HEK293 (cell line): ENCODE measurements at regions not wholly inside any gene's neighbourhood (a gene's known extent, or its start where the extent isn't known, plus 50 kb on each side); places are given as distances from the start of the nearest gene placed in this dataset.

Experiments used
- PBX3 ChIP-seq: sonication (generic); formaldehyde crosslinking; IDR thresholded peaks from 2 replicates; pipeline ENCODE4 v1.8.1; 2022; ENCODE audit warnings: mild to moderate bottlenecking, moderate library complexity, missing genetic modification reagents
- SETDB1 ChIP-seq: IDR thresholded peaks from one replicate; pipeline ENCODE4 v1.6.1; 2017; ENCODE audit warnings: mild to moderate bottlenecking, low read length, moderate library complexity, mixed read lengths; ENCODE audit not compliant: insufficient read length
- TCF7L2 ChIP-seq: IDR thresholded peaks from 2 replicates; pipeline ENCODE4 v1.6.1; 2011; ENCODE audit warnings: low read depth, mild to moderate bottlenecking, inconsistent platforms, low read length, moderate library complexity, borderline replicate concordance
- YY1 ChIP-seq: fragments of 450-650 bp; formaldehyde crosslinking; IDR thresholded peaks from 2 replicates; pipeline ENCODE4 v1.5.1; 2018; ENCODE audit warnings: missing biosample characterization, missing genetic modification characterization
- ZNF24 ChIP-seq: fragments of 450-650 bp; formaldehyde crosslinking; IDR thresholded peaks from 2 replicates; pipeline ENCODE4 v1.5.1; 2016; ENCODE audit warnings: missing biosample characterization, missing genetic modification characterization
- ZNF776 ChIP-seq: fragments of 450-650 bp; formaldehyde crosslinking; IDR thresholded peaks from 2 replicates; pipeline ENCODE4 v1.5.0; 2017; ENCODE audit warnings: missing biosample characterization, missing genetic modification characterization, borderline replicate concordance
- ZNF791 ChIP-seq: fragments of 450-650 bp; formaldehyde crosslinking; IDR thresholded peaks from 2 replicates; pipeline ENCODE4 v1.5.1; 2016; ENCODE audit warnings: missing biosample characterization, missing genetic modification characterization
- TF ChIP-seq, protein P1 (sequence below): fragments of 450-650 bp; formaldehyde crosslinking; IDR thresholded peaks from 2 replicates; pipeline ENCODE4 v1.5.1; 2016; ENCODE audit warnings: missing biosample characterization, missing genetic modification characterization
- TF ChIP-seq, protein P2 (sequence below): fragments of 450-650 bp; formaldehyde crosslinking; IDR thresholded peaks from 2 replicates; pipeline ENCODE4 v1.5.1; 2016; ENCODE audit warnings: missing biosample characterization, missing genetic modification characterization
- TF ChIP-seq, protein P3 (sequence below): fragments of 450-650 bp; formaldehyde crosslinking; IDR thresholded peaks from 2 replicates; pipeline ENCODE4 v1.5.1; 2016; ENCODE audit warnings: missing biosample characterization, missing genetic modification characterization, low read depth

- TF ChIP-seq, protein P1, sequence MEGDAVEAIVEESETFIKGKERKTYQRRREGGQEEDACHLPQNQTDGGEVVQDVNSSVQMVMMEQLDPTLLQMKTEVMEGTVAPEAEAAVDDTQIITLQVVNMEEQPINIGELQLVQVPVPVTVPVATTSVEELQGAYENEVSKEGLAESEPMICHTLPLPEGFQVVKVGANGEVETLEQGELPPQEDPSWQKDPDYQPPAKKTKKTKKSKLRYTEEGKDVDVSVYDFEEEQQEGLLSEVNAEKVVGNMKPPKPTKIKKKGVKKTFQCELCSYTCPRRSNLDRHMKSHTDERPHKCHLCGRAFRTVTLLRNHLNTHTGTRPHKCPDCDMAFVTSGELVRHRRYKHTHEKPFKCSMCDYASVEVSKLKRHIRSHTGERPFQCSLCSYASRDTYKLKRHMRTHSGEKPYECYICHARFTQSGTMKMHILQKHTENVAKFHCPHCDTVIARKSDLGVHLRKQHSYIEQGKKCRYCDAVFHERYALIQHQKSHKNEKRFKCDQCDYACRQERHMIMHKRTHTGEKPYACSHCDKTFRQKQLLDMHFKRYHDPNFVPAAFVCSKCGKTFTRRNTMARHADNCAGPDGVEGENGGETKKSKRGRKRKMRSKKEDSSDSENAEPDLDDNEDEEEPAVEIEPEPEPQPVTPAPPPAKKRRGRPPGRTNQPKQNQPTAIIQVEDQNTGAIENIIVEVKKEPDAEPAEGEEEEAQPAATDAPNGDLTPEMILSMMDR (tag by site-specific recombination), result no peak
- TF ChIP-seq, protein P2, sequence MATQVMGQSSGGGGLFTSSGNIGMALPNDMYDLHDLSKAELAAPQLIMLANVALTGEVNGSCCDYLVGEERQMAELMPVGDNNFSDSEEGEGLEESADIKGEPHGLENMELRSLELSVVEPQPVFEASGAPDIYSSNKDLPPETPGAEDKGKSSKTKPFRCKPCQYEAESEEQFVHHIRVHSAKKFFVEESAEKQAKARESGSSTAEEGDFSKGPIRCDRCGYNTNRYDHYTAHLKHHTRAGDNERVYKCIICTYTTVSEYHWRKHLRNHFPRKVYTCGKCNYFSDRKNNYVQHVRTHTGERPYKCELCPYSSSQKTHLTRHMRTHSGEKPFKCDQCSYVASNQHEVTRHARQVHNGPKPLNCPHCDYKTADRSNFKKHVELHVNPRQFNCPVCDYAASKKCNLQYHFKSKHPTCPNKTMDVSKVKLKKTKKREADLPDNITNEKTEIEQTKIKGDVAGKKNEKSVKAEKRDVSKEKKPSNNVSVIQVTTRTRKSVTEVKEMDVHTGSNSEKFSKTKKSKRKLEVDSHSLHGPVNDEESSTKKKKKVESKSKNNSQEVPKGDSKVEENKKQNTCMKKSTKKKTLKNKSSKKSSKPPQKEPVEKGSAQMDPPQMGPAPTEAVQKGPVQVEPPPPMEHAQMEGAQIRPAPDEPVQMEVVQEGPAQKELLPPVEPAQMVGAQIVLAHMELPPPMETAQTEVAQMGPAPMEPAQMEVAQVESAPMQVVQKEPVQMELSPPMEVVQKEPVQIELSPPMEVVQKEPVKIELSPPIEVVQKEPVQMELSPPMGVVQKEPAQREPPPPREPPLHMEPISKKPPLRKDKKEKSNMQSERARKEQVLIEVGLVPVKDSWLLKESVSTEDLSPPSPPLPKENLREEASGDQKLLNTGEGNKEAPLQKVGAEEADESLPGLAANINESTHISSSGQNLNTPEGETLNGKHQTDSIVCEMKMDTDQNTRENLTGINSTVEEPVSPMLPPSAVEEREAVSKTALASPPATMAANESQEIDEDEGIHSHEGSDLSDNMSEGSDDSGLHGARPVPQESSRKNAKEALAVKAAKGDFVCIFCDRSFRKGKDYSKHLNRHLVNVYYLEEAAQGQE (tag by site-specific recombination), result no peak
- TF ChIP-seq SETDB1, result no peak
- no peak for TF ChIP-seq ZNF776
- no peak for TF ChIP-seq ZNF791 (tag by site-specific recombination)
- TF ChIP-seq, protein P3, sequence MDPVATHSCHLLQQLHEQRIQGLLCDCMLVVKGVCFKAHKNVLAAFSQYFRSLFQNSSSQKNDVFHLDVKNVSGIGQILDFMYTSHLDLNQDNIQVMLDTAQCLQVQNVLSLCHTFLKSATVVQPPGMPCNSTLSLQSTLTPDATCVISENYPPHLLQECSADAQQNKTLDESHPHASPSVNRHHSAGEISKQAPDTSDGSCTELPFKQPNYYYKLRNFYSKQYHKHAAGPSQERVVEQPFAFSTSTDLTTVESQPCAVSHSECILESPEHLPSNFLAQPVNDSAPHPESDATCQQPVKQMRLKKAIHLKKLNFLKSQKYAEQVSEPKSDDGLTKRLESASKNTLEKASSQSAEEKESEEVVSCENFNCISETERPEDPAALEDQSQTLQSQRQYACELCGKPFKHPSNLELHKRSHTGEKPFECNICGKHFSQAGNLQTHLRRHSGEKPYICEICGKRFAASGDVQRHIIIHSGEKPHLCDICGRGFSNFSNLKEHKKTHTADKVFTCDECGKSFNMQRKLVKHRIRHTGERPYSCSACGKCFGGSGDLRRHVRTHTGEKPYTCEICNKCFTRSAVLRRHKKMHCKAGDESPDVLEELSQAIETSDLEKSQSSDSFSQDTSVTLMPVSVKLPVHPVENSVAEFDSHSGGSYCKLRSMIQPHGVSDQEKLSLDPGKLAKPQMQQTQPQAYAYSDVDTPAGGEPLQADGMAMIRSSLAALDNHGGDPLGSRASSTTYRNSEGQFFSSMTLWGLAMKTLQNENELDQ, result no peak
- no peak for TF ChIP-seq ZNF24 (tag by site-specific recombination)
- TF ChIP-seq TCF7L2, result no peak
- TF ChIP-seq YY1, result no peak
- no peak for TF ChIP-seq PBX3 (CRISPR knock-in tag)
Measured at GRCh38 chr3:118476885-118477618, 557.6 kb downstream of the IGSF11 start.
